ENCODE measurements at regions not wholly inside any gene's neighbourhood (a gene's known extent, or its start where the extent isn't known, plus 50 kb on each side); places are given as distances from the start of the nearest gene placed in this dataset.

- DNase-seq (ENCODE audit: low read depth) = no peak
Observed at GRCh38 chr15:97703400-97703799, 257.1 kb upstream of the ARRDC4 start.

- no peak for DNase-seq (ENCODE audit: low read depth)
Observed at GRCh38 chr15:97706059-97706458, 254.4 kb upstream of the ARRDC4 start.

- DNase-seq (ENCODE audit: low read depth) = no peak
Observed at GRCh38 chr15:97708252-97708651, 252.3 kb upstream of the ARRDC4 start.

GRCh38 chr15:97712530-97712929 lies 248.0 kb upstream of the ARRDC4 start:
- no peak for DNase-seq (ENCODE audit: low read depth)

- no peak for DNase-seq (ENCODE audit: low read depth)
Observed at GRCh38 chr15:97717806-97718205, 242.7 kb upstream of the ARRDC4 start.

- no peak for DNase-seq (ENCODE audit: low read depth)
Observed at GRCh38 chr15:97718509-97718908, 242.0 kb upstream of the ARRDC4 start.

- no peak for DNase-seq (ENCODE audit: low read depth)
Observed at GRCh38 chr15:97728791-97729190, 231.7 kb upstream of the ARRDC4 start.

GRCh38 chr15:97729270-97729669 lies 231.2 kb upstream of the ARRDC4 start:
- no peak for DNase-seq (ENCODE audit: low read depth)

GRCh38 chr15:97730315-97730714 lies 230.2 kb upstream of the ARRDC4 start:
- no peak for DNase-seq (ENCODE audit: low read depth)

- DNase-seq (ENCODE audit: low read depth) = no peak
Observed at GRCh38 chr15:97731859-97732258, 228.6 kb upstream of the ARRDC4 start.

- DNase-seq (ENCODE audit: low read depth) = no peak
Observed at GRCh38 chr15:97733373-97733772, 227.1 kb upstream of the ARRDC4 start.

GRCh38 chr15:97736748-97737147 lies 223.8 kb upstream of the ARRDC4 start:
- DNase-seq (ENCODE audit: low read depth) = no peak

GRCh38 chr15:97745481-97746071 lies 214.9 kb upstream of the ARRDC4 start:
- no peak for DNase-seq (ENCODE audit: low read depth)

- no peak for DNase-seq (ENCODE audit: low read depth)
Observed at GRCh38 chr15:97747342-97747741, 213.2 kb upstream of the ARRDC4 start.

- no peak for DNase-seq (ENCODE audit: low read depth)
Observed at GRCh38 chr15:97748576-97748975, 211.9 kb upstream of the ARRDC4 start.

GRCh38 chr15:97750060-97750459 lies 210.4 kb upstream of the ARRDC4 start:
- DNase-seq (ENCODE audit: low read depth) = no peak

- no peak for DNase-seq (ENCODE audit: low read depth)
Observed at GRCh38 chr15:97755726-97756125, 204.8 kb upstream of the ARRDC4 start.

GRCh38 chr15:97759363-97759762 lies 201.1 kb upstream of the ARRDC4 start:
- DNase-seq (ENCODE audit: low read depth) = peak; percentile 36

GRCh38 chr15:97761110-97761509 lies 199.4 kb upstream of the ARRDC4 start:
- no peak for DNase-seq (ENCODE audit: low read depth)

- DNase-seq (ENCODE audit: low read depth) = no peak
Observed at GRCh38 chr15:97783240-97783639, 177.3 kb upstream of the ARRDC4 start.

- no peak for DNase-seq (ENCODE audit: low read depth)
Observed at GRCh38 chr15:97786741-97787140, 173.8 kb upstream of the ARRDC4 start.

- no peak for DNase-seq (ENCODE audit: low read depth)
Observed at GRCh38 chr15:97790180-97790579, 170.3 kb upstream of the ARRDC4 start.

- DNase-seq (ENCODE audit: low read depth) = no peak
Observed at GRCh38 chr15:97791824-97792792, 168.4 kb upstream of the ARRDC4 start.

All from non-pigmented ciliary epithelial cell (primary cell).